T-cell (primary cell): ENCODE measurements at regions not wholly inside any gene's neighbourhood (a gene's known extent, or its start where the extent isn't known, plus 50 kb on each side); places are given as distances from the start of the nearest gene placed in this dataset.

Experiments
- ATAC-seq, 4 experiments: fragments of 200-7000 bp in 3 of 4; fragments of 150-1000 bp in 1 of 4; cut with Tn5 transposase; replicated peaks in 1 of 4; 1 replicate in 3 of 4; 2 replicates in 1 of 4; pipeline ENCODE4 v1.10.0; 2021; ENCODE audit warnings: moderate library complexity in 3 of 4, mild to moderate bottlenecking in 2 of 4, moderate number of reproducible peaks in 1 of 4
- CTCF ChIA-PET, 2 donors: fragments of 300-600 bp; sonication (Branson Sonifier 250); formaldehyde crosslinking; loops; one replicate each; lab custom pipeline; 2022; ENCODE audit warnings: antibody characterized with exemption in 2 of 2; lab: Charles Lee
- POLR2A ChIA-PET, 2 donors: fragments of 300-600 bp; sonication (Branson Sonifier 250); formaldehyde crosslinking; loops; one replicate each; lab custom pipeline; 2022; ENCODE audit warnings: antibody characterized with exemption in 2 of 2; lab: Charles Lee
- DNase-seq, 35 experiments: peaks; one replicate each; pipeline versions ENCODE4 v3.0.0 to v3.0.0-alpha.2; 2013 to 2023
- H3K27ac ChIP-seq: one replicate; pipeline ENCODE4 v1.5.1; 2013; ENCODE audit warnings: low read length
- H3K27me3 ChIP-seq, 2 experiments: replicated peaks in 1 of 2; 1 replicate in 1 of 2; 2 replicates in 1 of 2; pipeline versions ENCODE4 v1.6.1 to v1.7.0; 2013; ENCODE audit warnings: low read length in 1 of 2, mixed read lengths in 1 of 2; ENCODE audit not compliant: control insufficient read depth in 2 of 2, insufficient read depth in 2 of 2; ENCODE audit errors: extremely low read depth in 1 of 2
- H3K36me3 ChIP-seq, 2 donors: 1 replicate in 1 of 2; 2 replicates in 1 of 2; pipeline versions ENCODE4 v1.6.1 to v1.7.0; 2013; ENCODE audit warnings: low read length in 1 of 2; ENCODE audit not compliant: control insufficient read depth in 2 of 2, insufficient read depth in 1 of 2; ENCODE audit errors: extremely low read depth in 1 of 2
- H3K4me1 ChIP-seq, 2 experiments: 1 replicate in 1 of 2; 2 replicates in 1 of 2; pipeline versions ENCODE4 v1.6.1 to v1.7.0; 2013; ENCODE audit warnings: low read length in 2 of 2, mixed read lengths in 1 of 2; ENCODE audit not compliant: insufficient read depth in 2 of 2, control insufficient read depth in 1 of 2; ENCODE audit errors: extremely low read depth in 1 of 2
- H3K4me3 ChIP-seq, 2 donors: 1 replicate in 1 of 2; 2 replicates in 1 of 2; pipeline versions ENCODE4 v1.5.1 to v1.7.0; 2013; ENCODE audit warnings: mild to moderate bottlenecking in 2 of 2, low read length in 1 of 2, moderate library complexity in 1 of 2; ENCODE audit not compliant: control insufficient read depth in 1 of 2; ENCODE audit errors: extremely low read depth in 1 of 2
- H3K9me3 ChIP-seq: 2 replicates; pipeline ENCODE4 v1.7.0; 2013
- H3K27ac Mint-ChIP-seq, 2 donors: one replicate each; pipeline ENCODE4 v1.8.0; 2020 to 2021; ENCODE audit warnings: mild to moderate bottlenecking in 2 of 2, mixed read lengths in 2 of 2
- H3K27me3 Mint-ChIP-seq, 2 donors: one replicate each; pipeline ENCODE4 v1.8.0; 2021 to 2022; ENCODE audit warnings: mixed read lengths in 2 of 2
- H3K36me3 Mint-ChIP-seq: one replicate; pipeline ENCODE4 v1.8.0; 2021; ENCODE audit warnings: mixed read lengths
- H3K4me1 Mint-ChIP-seq, 3 donors: one replicate each; pipeline ENCODE4 v1.8.0; 2020 to 2022; ENCODE audit warnings: mixed read lengths in 3 of 3, mild to moderate bottlenecking in 1 of 3
- H3K4me3 Mint-ChIP-seq, 3 donors: one replicate each; pipeline ENCODE4 v1.8.0; 2020 to 2022; ENCODE audit warnings: mild to moderate bottlenecking in 3 of 3, mixed read lengths in 3 of 3, moderate library complexity in 3 of 3
- H3K9me3 Mint-ChIP-seq, 3 donors: one replicate each; pipeline ENCODE4 v1.8.0; 2020 to 2022; ENCODE audit warnings: mixed read lengths in 3 of 3
- WGBS: methylation state at CpG from one replicate; pipeline ENCODE4 v1.1.5; 2013; ENCODE audit warnings: missing lambda C conversion rate; ENCODE audit not compliant: insufficient coverage; 5-methylcytosine and 5-hydroxymethylcytosine counted together

DNA sequence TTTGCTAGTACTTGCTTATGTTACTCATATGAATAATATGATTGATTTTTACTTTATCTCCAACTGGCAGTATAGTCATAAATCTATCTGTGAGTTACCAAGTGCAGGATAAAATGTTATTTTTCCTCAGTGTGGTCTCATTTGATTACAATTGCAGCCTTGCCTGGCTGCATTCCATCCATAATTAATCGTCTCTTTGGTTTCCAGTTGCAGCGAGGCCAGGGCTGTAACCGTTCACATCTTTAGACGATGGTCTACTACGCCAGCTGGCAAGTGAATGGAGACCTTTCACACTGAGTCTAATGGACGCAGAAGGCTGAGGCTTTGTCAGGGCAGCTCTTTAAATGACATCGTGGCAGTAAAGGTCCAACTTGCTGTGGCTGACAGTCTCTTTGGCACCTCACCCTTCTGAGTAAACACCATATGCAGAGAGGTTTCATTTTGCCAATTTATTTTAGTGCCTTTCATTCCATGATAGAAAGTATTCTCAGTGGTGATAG, 84.0 kb downstream of the ARL4A start:
- CTCF ChIA-PET, result no interaction called here
- DNase-seq, result no peak

DNA sequence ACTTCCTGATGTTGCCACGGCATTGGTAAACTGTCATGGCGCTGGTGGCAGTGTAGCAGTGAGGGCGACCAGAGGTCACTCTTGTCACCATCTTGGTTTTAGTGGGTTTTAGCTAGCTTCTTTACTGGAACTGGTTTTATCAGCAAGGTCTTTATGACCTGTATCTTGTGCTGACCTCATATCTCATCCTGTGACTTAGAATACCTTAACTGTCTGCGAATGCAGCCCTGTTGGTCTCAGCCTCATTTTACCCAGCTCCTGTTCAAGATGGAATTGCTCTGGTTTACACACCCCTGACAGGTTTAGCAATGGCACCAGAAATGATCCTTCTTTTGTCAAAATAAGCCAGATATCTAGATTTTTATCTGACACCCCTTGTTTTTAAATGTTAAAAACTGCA, 85.3 kb downstream of the ARL4A start:
- ChIA-PET CTCF (interaction anchor here in 1 of 2 donors (1.0 kb wide), 1 partner anchor 8 kb away, joined by 3 read pairs; no protein-coding TSS in a partner anchor), POLR2A (no interaction called here)
- Histone ChIP-seq H3K4me1 (no peaks in the 10 kb centered on the region), H3K9me3 (no peaks in the 10 kb centered on the region), H3K27ac (no peak overlapping the region), H3K36me3 (no peaks in the 10 kb centered on the region), H3K27me3 (no peaks in the 10 kb centered on the region), H3K4me3 (no peak overlapping the region)
- no peak overlapping the region for H3K4me3 Mint-ChIP-seq
- no peak overlapping the region for H3K27ac Mint-ChIP-seq
- peaks cover 7% of the 10 kb centered on the region in 2 donors for H3K27me3 Mint-ChIP-seq
- DNase-seq, result no peak
- 80% methylated on average over 1 of the region's 4 CpGs for WGBS
- peaks cover 0 to 1% (median 0%) of the 10 kb centered on the region in 3 donors for H3K4me1 Mint-ChIP-seq
- H3K36me3 Mint-ChIP-seq, result no peaks in the 10 kb centered on the region
- peaks cover 0 to 4% (median 0%) of the 10 kb centered on the region in 3 donors for H3K9me3 Mint-ChIP-seq
- ATAC-seq, result no peak

More for the DNA sequence above, 84.0 kb downstream of the ARL4A start:
- Mint-ChIP-seq H3K27ac (no peak overlapping the region), H3K4me1 (peaks cover 0 to 1% (median 0%) of the 10 kb centered on the region in 3 donors), H3K27me3 (peaks cover 7% of the 10 kb centered on the region in 2 donors), H3K4me3 (no peak overlapping the region), H3K9me3 (peaks cover 0 to 4% (median 0%) of the 10 kb centered on the region in 3 donors), H3K36me3 (no peaks in the 10 kb centered on the region)
- ATAC-seq, result no peak
- no peaks in the 10 kb centered on the region for H3K4me1 ChIP-seq
- POLR2A ChIA-PET, result no interaction called here
- no peaks in the 10 kb centered on the region for H3K36me3 ChIP-seq
- WGBS, result 34% methylated on average over 6 of the region's 7 CpGs
- H3K9me3 ChIP-seq, result no peaks in the 10 kb centered on the region
- H3K4me3 ChIP-seq, result no peak overlapping the region
- H3K27me3 ChIP-seq, result no peaks in the 10 kb centered on the region
- no peak overlapping the region for H3K27ac ChIP-seq

DNA sequence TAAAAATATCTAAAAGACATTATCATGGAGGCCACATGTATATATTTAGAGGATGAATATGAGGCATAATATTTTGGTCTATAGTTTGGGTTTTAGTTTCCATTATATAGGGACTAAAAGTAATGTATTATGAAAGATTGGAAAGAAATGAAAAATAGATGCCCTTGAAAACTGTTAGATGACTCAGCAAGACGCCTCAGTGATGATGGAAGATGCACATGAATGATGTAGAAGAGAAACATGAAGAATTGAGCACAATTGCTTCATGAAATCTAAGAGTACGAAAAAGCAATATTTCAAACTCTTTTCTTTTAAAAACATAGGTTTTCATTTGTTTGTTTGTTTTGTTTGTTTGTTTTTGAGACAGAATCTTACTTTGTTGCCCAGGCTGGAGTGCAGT, 89.8 kb downstream of the ARL4A start:
- DNase-seq, result no peak
- H3K4me1 ChIP-seq, result no peaks in the 10 kb centered on the region
- ChIA-PET CTCF (no interaction called here), POLR2A (no interaction called here)
- H3K27me3 ChIP-seq, result no peaks in the 10 kb centered on the region
- H3K4me3 ChIP-seq, result no peak overlapping the region
- H3K27ac ChIP-seq, result no peak overlapping the region
- no peak overlapping the region for H3K4me3 Mint-ChIP-seq
- peaks cover 3 to 7% of the 10 kb centered on the region in 2 donors for H3K27me3 Mint-ChIP-seq
- no peak overlapping the region for H3K27ac Mint-ChIP-seq
- H3K9me3 ChIP-seq, result no peaks in the 10 kb centered on the region
- no CpG with 5 or more reads among the region's 2 CpGs for WGBS
- no peaks in the 10 kb centered on the region for H3K4me1 Mint-ChIP-seq
- no peak for ATAC-seq
- no peaks in the 10 kb centered on the region for H3K36me3 ChIP-seq
- peaks cover 0 to 2% (median 0%) of the 10 kb centered on the region in 3 donors for H3K9me3 Mint-ChIP-seq
- H3K36me3 Mint-ChIP-seq, result no peaks in the 10 kb centered on the region

DNA sequence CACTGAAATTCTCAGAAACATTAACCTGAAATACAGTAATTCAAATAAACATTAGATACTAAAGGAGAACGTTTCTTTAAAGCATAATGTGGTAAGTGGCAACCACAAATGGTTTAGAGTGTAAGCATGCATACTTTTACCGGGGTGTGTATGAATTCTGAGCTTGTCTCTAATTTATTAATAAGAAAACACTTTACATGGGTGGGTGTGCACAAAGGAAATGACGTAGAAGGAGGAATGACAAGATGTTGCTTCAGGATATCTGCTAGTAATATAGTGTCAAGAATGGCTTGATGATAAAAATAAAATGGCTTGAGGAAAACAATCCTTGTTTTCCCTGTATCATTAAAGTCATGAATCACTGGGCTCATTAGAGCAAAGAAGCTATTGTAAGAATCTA, 92.5 kb downstream of the ARL4A start:
- no peaks in the 10 kb centered on the region for H3K9me3 Mint-ChIP-seq
- no peak for ATAC-seq
- no peaks in the 10 kb centered on the region for H3K36me3 Mint-ChIP-seq
- H3K9me3 ChIP-seq, result no peaks in the 10 kb centered on the region
- ChIA-PET POLR2A (no interaction called here), CTCF (no interaction called here)
- H3K4me3 Mint-ChIP-seq, result no peak overlapping the region
- no peaks in the 10 kb centered on the region for H3K27me3 Mint-ChIP-seq
- WGBS, result no CpG with 5 or more reads among the region's 3 CpGs
- no peaks in the 10 kb centered on the region for H3K27me3 ChIP-seq
- H3K4me1 ChIP-seq, result no peaks in the 10 kb centered on the region
- no peak overlapping the region for H3K27ac Mint-ChIP-seq
- H3K36me3 ChIP-seq, result no peaks in the 10 kb centered on the region
- no peaks in the 10 kb centered on the region for H3K4me1 Mint-ChIP-seq
- H3K27ac ChIP-seq, result no peak overlapping the region
- no peak for DNase-seq
- no peak overlapping the region for H3K4me3 ChIP-seq

DNA sequence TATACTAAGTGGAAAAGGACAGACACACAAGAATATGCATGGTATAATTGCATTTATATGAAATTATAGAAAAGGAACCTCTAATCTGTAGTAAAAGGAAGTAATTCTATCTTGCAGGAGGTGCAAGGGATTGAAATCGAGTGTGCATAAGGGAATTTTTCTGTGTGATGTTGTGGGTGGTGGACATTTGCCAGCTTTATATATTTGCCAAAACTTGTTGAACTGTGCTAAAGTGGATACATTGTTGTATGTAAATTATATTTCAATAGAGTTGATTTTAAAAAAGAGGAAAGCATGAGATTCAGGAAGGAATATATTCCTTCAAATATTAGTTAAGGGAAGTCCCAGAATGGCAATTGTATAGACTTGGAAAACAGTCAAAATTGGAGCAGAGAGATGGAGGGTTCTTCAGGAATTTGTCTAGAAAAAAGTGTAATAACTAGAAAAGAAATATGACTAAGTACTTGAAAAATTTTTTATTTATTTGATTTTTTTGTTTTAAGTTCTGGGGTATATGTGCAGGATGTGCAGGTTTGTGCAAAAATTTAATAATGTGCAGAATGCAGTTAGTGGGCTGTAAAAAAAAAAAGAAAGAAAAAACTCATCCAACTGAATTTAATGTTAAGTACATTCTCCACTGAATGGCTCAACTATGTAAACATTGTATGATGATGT, 96.1 kb downstream of the ARL4A start:
- 67% methylated on average over 1 of the region's 1 CpG for whole genome bisulfite sequencing
- no peak for DNase-seq
- no peaks in the 10 kb centered on the region for H3K9me3 Mint-ChIP-seq
- Histone ChIP-seq H3K4me3 (no peak overlapping the region), H3K27ac (no peak overlapping the region), H3K4me1 (no peaks in the 10 kb centered on the region), H3K36me3 (no peaks in the 10 kb centered on the region), H3K27me3 (no peaks in the 10 kb centered on the region), H3K9me3 (no peaks in the 10 kb centered on the region)
- H3K4me3 Mint-ChIP-seq, result no peak overlapping the region
- no peaks in the 10 kb centered on the region for H3K36me3 Mint-ChIP-seq
- ATAC-seq, result no peak
- no peaks in the 10 kb centered on the region for H3K4me1 Mint-ChIP-seq
- no peaks in the 10 kb centered on the region for H3K27me3 Mint-ChIP-seq
- ChIA-PET POLR2A (no interaction called here), CTCF (interaction anchor here in 1 of 2 donors (0.7 kb wide), 1 partner anchor 80 kb away, joined by 3 read pairs; no protein-coding TSS in a partner anchor)
- no peak overlapping the region for H3K27ac Mint-ChIP-seq

DNA sequence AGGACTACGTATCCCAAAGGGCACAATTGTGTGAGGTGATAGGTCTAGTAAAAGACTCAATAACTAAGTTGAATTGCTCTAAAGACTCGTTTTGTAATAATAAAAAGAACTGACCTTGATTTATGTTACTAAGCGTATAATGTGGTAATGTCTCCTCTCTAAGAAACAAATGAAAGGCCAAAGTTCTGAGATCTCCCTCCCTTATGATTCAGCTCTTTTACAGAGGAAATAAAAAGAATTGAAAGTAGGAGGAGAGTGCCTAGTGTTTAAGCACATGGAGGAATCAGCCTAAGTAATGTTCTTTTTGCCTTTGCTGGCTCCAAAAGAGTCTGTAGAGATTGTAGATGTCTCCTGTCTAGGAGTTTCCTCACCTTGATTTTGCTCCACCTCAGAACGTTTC, 98.0 kb downstream of the ARL4A start:
- Histone ChIP-seq H3K4me3 (no peak overlapping the region), H3K27ac (no peak overlapping the region), H3K9me3 (no peaks in the 10 kb centered on the region), H3K27me3 (no peaks in the 10 kb centered on the region), H3K4me1 (no peaks in the 10 kb centered on the region), H3K36me3 (no peaks in the 10 kb centered on the region)
- Mint-ChIP-seq H3K27me3 (no peaks in the 10 kb centered on the region), H3K9me3 (no peaks in the 10 kb centered on the region), H3K27ac (no peak overlapping the region), H3K36me3 (no peaks in the 10 kb centered on the region), H3K4me3 (no peak overlapping the region), H3K4me1 (no peaks in the 10 kb centered on the region)
- 100% methylated on average over 1 of the region's 4 CpGs for WGBS
- ChIA-PET CTCF (no interaction called here), POLR2A (no interaction called here)
- no peak for ATAC-seq
- DNase-seq, result no peak
